HK-2 (cell line): ENCODE measurements at regions not wholly inside any gene's neighbourhood (a gene's known extent, or its start where the extent isn't known, plus 50 kb on each side); places are given as distances from the start of the nearest gene placed in this dataset.

Experiments
- DNase-seq: peaks from one replicate; pipeline ENCODE4 v3.0.0-alpha.2; 2018; ENCODE audit not compliant: unreplicated experiment

- DNase-seq = no peak
Measured at GRCh38 chr11:116217441-116217840, 555.3 kb downstream of the BUD13 start.

GRCh38 chr11:116217006-116217405, 555.8 kb downstream of the BUD13 start:
- DNase-seq = peak; percentile 5

GRCh38 chr11:116215471-116216113, 557.2 kb downstream of the BUD13 start:
- DNase-seq = no peak

GRCh38 chr11:116211147-116211546, 561.6 kb downstream of the BUD13 start:
- no peak for DNase-seq

GRCh38 chr11:116210663-116211062, 562.1 kb downstream of the BUD13 start:
- DNase-seq = no peak

GRCh38 chr11:116209255-116209654, 563.5 kb downstream of the BUD13 start:
- DNase-seq = no peak

- no peak for DNase-seq
Measured at GRCh38 chr11:116207421-116208141, 565.2 kb downstream of the BUD13 start.

- DNase-seq = no peak
Measured at GRCh38 chr11:116207019-116207418, 565.8 kb downstream of the BUD13 start.

- DNase-seq = no peak
Measured at GRCh38 chr11:116202922-116203321, 569.9 kb downstream of the BUD13 start.

- DNase-seq = no peak
Measured at GRCh38 chr11:116200564-116200963, 572.2 kb downstream of the BUD13 start.

- no peak for DNase-seq
Measured at GRCh38 chr11:116199182-116199581, 573.6 kb downstream of the BUD13 start.

GRCh38 chr11:116194156-116194904, 578.5 kb downstream of the BUD13 start:
- DNase-seq = no peak

GRCh38 chr11:116193321-116194131, 579.3 kb downstream of the BUD13 start:
- no peak for DNase-seq

GRCh38 chr11:116192509-116193210, 580.1 kb downstream of the BUD13 start:
- no peak for DNase-seq

- no peak for DNase-seq
Measured at GRCh38 chr11:116190861-116191260, 581.9 kb downstream of the BUD13 start.

- DNase-seq = no peak
Measured at GRCh38 chr11:116189408-116190170, 583.2 kb downstream of the BUD13 start.

- DNase-seq = no peak
Measured at GRCh38 chr11:116188350-116188749, 584.4 kb downstream of the BUD13 start.

- DNase-seq = no peak
Measured at GRCh38 chr11:116187026-116187425, 585.8 kb downstream of the BUD13 start.

GRCh38 chr11:116185551-116185950, 587.2 kb downstream of the BUD13 start:
- no peak for DNase-seq

- no peak for DNase-seq
Measured at GRCh38 chr11:116184763-116185162, 588.0 kb downstream of the BUD13 start.
